ENCODE measurements at regions not wholly inside any gene's neighbourhood (a gene's known extent, or its start where the extent isn't known, plus 50 kb on each side); places are given as distances from the start of the nearest gene placed in this dataset.
"Not testable (repeated sequence)": the region's sequence is repeated elsewhere in the genome, so short reads cannot be mapped to it uniquely, and the experiment has no call there.

DNA sequence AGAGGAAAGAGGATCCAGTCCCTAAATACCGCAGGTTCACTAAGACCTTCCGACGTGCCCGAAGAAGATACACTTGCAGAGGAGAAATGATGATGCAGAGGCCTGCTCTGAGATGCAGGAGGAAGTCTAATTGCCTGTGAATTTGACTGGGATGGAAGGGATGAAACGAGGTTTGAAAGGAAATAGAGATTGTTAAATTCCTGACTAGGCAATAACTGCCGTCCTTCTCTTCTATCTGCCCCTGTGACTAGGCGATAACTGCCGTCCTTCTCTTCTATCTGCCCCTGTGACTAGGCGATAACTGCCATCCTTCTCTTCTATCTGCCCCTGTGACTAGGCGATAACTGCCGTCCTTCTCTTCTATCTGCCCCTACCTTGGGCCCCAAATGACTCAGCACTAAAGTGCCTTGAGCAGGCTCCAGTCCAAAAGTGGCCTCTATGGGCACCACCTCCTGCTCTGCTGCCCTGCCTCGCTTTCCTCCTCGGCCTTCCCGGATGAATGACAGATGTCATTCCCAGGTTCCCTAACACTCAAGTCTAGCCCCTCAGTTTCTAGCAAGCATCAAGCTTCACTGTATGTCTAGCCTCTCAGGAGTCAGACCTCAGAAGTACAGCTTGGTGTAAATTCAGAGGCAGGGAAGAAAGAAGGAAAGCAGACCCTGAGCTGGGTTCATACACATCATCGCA is 189.1 kb downstream of the FOXD4L6 start:
- BruUV-seq (replicated peaks); H3K9me3 ChIP-seq (ENCODE audit: low read length); H3K79me2 ChIP-seq (ENCODE audit: insufficient read depth, low read depth, low read length); CTCF ChIA-PET (ENCODE audit: unreplicated experiment); H3K4me3 ChIP-seq (ENCODE audit: low read depth, low read length, poor library complexity, severe bottlenecking); H4K20me1 ChIP-seq (ENCODE audit: insufficient read depth, low read length); H3K36me3 ChIP-seq (ENCODE audit: insufficient read depth, low read length); H3K4me1 ChIP-seq (ENCODE audit: insufficient read depth, low read length, poor library complexity, severe bottlenecking); H3K9me2 ChIP-seq (ENCODE audit: insufficient read depth, low read length); intact Hi-C loops (cut with micrococcal nuclease; ENCODE audit: unreplicated experiment); H3K27ac ChIP-seq (ENCODE audit: low read depth, low read length, poor library complexity, severe bottlenecking); DNase-seq (ENCODE audit: low spot score); H3K4me2 ChIP-seq (ENCODE audit: low read length); H2AFZ ChIP-seq (ENCODE audit: low read length); POLR2A ChIA-PET: not testable (repeated sequence)

DNA sequence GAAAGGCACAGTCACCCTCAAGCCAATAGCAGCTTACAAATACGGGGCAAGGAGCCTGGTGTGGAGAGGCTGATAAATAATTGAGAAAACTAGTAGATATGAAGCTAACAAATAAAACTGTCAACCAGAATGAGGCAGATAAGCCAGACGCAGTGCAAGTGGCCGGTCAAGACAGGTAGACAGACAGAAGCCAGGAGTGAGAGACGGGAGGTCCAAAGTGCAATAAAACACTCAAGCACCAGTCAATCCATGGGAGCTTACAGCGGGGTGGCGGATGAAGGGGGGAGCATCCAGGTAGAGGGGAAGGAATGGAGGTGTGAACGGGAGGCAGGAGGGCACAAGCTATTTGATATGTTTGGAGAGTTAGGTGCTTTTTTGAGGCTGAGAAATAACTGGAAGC is 193.1 kb downstream of the FOXD4L6 start:
- H3K9me2 ChIP-seq (ENCODE audit: insufficient read depth, low read length): no peaks in the 10 kb centered on the region
- intact Hi-C loops (cut with micrococcal nuclease; ENCODE audit: unreplicated experiment): no loop called here
- H3K4me2 ChIP-seq (ENCODE audit: low read length): no peak overlapping the region
- H2AFZ ChIP-seq (ENCODE audit: low read length): no peak overlapping the region
- BruUV-seq (replicated peaks): no TSS peak
- ChIA-PET CTCF (ENCODE audit: unreplicated experiment) (no interaction called here), POLR2A (no interaction called here)
- no peaks in the 10 kb centered on the region for H3K36me3 ChIP-seq (ENCODE audit: insufficient read depth, low read length)
- H3K9me3 ChIP-seq (ENCODE audit: low read length): no peaks in the 10 kb centered on the region
- DNase-seq (ENCODE audit: low spot score): no peak
- H4K20me1 ChIP-seq (ENCODE audit: insufficient read depth, low read length): no peaks in the 10 kb centered on the region
- no peak overlapping the region for H3K27ac ChIP-seq (ENCODE audit: low read depth, low read length, poor library complexity, severe bottlenecking)
- no peaks in the 10 kb centered on the region for H3K4me1 ChIP-seq (ENCODE audit: insufficient read depth, low read length, poor library complexity, severe bottlenecking)
- TF ChIP-seq CTCF (conservative IDR thresholded peaks at IDR 0.05; ENCODE audit: low read length) (no peak), EZH2phosphoT487 (IDR thresholded peaks at IDR 0.05; ENCODE audit: borderline replicate concordance, low read depth, low read length) (no peak)
- H3K79me2 ChIP-seq (ENCODE audit: insufficient read depth, low read depth, low read length): no peaks in the 10 kb centered on the region
- no peak overlapping the region for H3K4me3 ChIP-seq (ENCODE audit: low read depth, low read length, poor library complexity, severe bottlenecking)

- BruUV-seq (replicated peaks); H3K79me2 ChIP-seq (ENCODE audit: insufficient read depth, low read depth, low read length); H3K9me3 ChIP-seq (ENCODE audit: low read length); H3K9me2 ChIP-seq (ENCODE audit: insufficient read depth, low read length); H3K27ac ChIP-seq (ENCODE audit: low read depth, low read length, poor library complexity, severe bottlenecking); H4K20me1 ChIP-seq (ENCODE audit: insufficient read depth, low read length); CTCF ChIA-PET (ENCODE audit: unreplicated experiment); POLR2A ChIA-PET; DNase-seq (ENCODE audit: low spot score); H3K4me2 ChIP-seq (ENCODE audit: low read length); H3K4me3 ChIP-seq (ENCODE audit: low read depth, low read length, poor library complexity, severe bottlenecking); H3K36me3 ChIP-seq (ENCODE audit: insufficient read depth, low read length); H3K4me1 ChIP-seq (ENCODE audit: insufficient read depth, low read length, poor library complexity, severe bottlenecking); H2AFZ ChIP-seq (ENCODE audit: low read length): not testable (repeated sequence)
- intact Hi-C loops (cut with micrococcal nuclease; ENCODE audit: unreplicated experiment): loop anchor here (5.0 kb wide), 1 partner anchor 37 kb away; no protein-coding TSS in a partner anchor
These were observed 194.0 kb downstream of the FOXD4L6 start for GRCh38 chr9:40934480-40934879.

DNA sequence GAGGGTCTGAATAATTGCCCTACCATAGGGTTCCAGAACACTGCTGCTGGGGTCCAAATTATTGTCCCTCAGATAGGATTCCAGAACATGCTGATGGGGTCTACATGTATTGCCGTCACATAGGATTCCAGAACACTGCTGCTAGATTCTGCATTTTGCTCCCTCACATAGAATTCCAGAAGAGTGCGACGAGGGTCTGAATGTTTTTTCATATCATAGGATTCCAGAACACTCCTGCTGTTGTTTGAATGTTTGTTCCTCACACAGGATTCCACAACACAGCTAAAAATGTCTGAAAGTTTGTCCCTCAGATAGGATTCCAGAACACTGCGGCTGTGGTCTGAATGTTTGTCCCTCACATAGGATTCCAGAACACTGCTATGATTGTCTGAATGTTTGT is 198.1 kb downstream of the FOXD4L6 start:
- not testable (repeated sequence) for H3K4me2 ChIP-seq (ENCODE audit: low read length)

DNA sequence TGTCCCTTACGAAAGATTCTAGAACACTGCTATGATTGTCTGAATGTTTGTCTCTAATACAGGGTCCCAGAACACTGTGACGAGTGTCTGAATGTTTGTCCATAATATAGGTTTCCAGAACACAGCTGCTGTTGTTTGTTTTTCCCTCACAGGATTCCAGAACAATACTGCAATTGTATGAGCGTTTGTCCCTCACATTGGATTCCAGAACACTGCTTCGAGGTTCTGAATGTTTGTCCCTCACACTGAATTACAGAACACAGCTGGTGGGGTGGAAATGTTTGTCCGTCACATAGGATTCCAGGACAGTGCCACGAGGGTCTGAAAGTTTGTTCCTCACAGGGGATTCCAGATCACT is 199.0 kb downstream of the FOXD4L6 start:
- BruUV-seq (replicated peaks); intact Hi-C loops (cut with micrococcal nuclease; ENCODE audit: unreplicated experiment): not testable (repeated sequence)

More for the DNA sequence above, 198.1 kb downstream of the FOXD4L6 start:
- intact Hi-C loops (cut with micrococcal nuclease; ENCODE audit: unreplicated experiment): loop anchor here (5.0 kb wide), 1 partner anchor 33 kb away; no protein-coding TSS in a partner anchor
- H2AFZ ChIP-seq (ENCODE audit: low read length); H3K9me3 ChIP-seq (ENCODE audit: low read length); CTCF ChIA-PET (ENCODE audit: unreplicated experiment); H3K79me2 ChIP-seq (ENCODE audit: insufficient read depth, low read depth, low read length); H3K9me2 ChIP-seq (ENCODE audit: insufficient read depth, low read length); H3K36me3 ChIP-seq (ENCODE audit: insufficient read depth, low read length); POLR2A ChIA-PET; H3K27ac ChIP-seq (ENCODE audit: low read depth, low read length, poor library complexity, severe bottlenecking); H3K4me1 ChIP-seq (ENCODE audit: insufficient read depth, low read length, poor library complexity, severe bottlenecking); H4K20me1 ChIP-seq (ENCODE audit: insufficient read depth, low read length); DNase-seq (ENCODE audit: low spot score); BruUV-seq (replicated peaks); H3K4me3 ChIP-seq (ENCODE audit: low read depth, low read length, poor library complexity, severe bottlenecking): not testable (repeated sequence)

More for the DNA sequence above, 199.0 kb downstream of the FOXD4L6 start:
- H3K4me2 ChIP-seq (ENCODE audit: low read length); CTCF ChIA-PET (ENCODE audit: unreplicated experiment); H3K4me1 ChIP-seq (ENCODE audit: insufficient read depth, low read length, poor library complexity, severe bottlenecking); POLR2A ChIA-PET; H3K27ac ChIP-seq (ENCODE audit: low read depth, low read length, poor library complexity, severe bottlenecking); H2AFZ ChIP-seq (ENCODE audit: low read length); H3K4me3 ChIP-seq (ENCODE audit: low read depth, low read length, poor library complexity, severe bottlenecking); H3K79me2 ChIP-seq (ENCODE audit: insufficient read depth, low read depth, low read length); H4K20me1 ChIP-seq (ENCODE audit: insufficient read depth, low read length); H3K9me3 ChIP-seq (ENCODE audit: low read length); H3K9me2 ChIP-seq (ENCODE audit: insufficient read depth, low read length); DNase-seq (ENCODE audit: low spot score); H3K36me3 ChIP-seq (ENCODE audit: insufficient read depth, low read length): not testable (repeated sequence)

All from OCI-LY7 (cell line).